RKO (cell line): ENCODE measurements at regions not wholly inside any gene's neighbourhood (a gene's known extent, or its start where the extent isn't known, plus 50 kb on each side); places are given as distances from the start of the nearest gene placed in this dataset.

ENCODE experiments used
- DNase-seq: peaks from one replicate; pipeline ENCODE4 v3.0.0-alpha.2; 2016; ENCODE audit warnings: low spot score

DNA sequence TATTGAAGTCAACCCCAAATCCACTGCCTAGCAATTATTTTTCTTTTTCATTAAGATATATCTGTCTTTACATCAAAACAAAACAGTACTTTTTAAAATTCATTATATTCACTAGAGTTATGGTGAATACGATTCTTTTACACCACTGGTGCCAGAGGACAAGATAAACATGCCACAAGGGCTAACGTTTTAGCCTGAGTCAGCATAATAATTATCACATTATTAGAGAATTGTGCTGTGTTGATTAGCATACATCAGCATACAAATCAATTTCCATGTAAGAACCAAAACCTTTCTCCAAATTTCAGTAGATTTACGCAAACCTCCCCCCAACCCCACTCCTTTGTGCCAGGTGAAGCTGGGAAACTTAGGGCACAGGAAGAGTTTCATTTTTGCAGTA, 131.1 kb upstream of the TMEM106B start:
- no peak for DNase-seq

- DNase-seq: no peak
These were observed 125.6 kb upstream of the TMEM106B start for GRCh38 chr7:12085516-12085915.

DNA sequence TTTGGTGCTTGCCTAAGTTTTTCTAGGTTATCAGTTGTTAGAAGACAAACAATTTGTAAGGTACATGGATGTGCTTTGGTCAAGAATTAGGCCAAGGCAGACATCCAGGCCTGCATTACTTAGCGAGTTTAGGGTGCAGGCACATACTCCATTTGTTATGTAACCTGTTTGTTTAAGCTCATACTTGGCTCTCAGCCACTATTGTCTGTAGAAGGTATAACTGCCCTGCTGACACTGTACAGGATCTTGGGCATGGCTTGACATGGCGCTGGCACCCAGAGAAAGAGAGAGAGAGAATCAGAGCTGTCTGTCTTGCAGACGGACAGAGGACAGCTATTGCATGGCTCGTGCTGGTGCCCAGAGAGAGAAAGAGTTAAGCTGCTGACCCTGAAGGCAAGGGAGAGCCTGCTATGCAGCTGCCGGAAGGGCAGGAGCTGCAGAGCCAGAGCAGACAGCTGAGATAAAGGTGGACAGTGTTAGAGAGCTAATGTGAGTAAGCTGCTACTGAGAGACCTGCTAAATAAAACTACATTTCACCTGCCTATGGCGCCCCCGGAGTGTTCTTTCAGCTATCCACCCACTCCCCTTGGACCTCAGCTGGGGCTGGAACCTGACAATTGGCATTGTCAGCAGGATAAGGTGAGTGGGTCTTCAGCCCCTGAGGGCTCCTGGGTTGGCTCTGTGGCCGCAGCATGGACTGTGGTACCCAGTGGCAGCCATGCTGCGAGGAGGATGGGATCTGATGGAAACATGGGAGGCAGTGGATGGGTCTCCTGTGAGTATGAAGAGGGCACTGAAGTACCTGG, 120.9 kb upstream of the TMEM106B start:
- no peak for DNase-seq

- no peak for DNase-seq
These were observed 120.3 kb upstream of the TMEM106B start for GRCh38 chr7:12090757-12091221.

DNA sequence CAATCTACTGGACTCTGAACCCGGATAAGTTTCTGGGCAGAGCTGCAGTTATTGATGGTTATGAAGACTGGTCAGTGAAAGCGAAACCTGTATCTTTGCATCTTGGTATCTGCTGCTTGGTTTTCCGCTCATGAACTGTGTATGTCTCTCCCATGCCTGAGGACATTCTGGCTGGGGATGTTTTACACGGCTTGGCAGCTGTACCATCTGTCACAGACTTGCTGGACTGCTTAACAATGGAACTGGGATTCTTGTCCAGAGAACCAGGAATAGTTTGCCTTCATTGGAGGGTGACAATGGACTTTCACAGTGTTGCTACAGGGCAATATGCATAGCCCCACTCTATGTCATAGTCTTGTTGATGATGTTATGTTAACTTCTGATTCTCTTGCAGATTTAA, 119.9 kb upstream of the TMEM106B start:
- no peak for DNase-seq

DNA sequence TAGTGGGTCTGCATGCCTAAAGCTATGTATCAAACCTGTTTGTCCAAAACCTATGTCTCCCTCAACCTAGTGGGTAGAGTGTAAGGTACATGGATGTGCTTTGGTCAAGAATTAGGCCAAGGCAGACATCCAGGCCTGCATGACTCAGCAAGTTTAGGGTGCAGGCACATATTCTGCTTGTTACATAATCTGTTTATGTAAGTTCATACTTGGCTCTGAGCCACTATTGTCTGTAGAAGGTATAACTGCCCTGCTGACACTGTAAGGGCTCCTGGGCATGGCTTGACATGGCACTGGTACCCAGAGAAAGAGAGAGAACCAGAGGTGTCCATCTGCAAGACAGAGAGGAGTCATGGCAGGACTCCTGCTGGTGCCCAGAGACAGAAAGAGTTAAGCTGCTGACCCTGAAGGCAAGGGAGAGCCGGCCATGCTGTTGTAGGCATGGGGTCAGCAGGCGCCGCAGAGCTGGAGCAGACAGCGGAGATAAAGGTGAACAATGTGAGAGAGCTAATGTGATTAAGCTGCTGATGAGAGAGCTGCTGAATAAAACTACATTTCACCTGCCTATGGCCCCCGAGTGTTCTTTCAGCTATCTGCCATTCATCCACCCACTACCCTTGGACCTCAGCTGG, 118.5 kb upstream of the TMEM106B start:
- DNase-seq: no peak

DNA sequence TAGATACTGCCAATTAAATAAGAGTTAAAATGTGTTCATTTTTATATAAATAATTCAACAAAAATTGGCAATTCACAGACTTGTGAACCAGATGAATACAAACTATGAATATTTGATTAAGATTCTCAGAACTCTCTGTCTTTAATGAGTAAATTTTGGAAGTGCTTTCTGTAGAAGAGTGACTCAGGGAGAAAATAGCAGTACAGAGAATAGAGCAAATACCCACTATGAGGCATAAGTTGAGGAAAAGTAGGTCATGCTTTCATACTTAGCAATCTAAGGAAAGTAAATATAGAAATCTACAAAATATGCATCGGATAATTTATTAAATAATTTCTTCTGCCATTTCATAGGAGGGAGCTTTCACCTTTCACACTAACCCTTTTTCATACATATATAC, 117.7 kb upstream of the TMEM106B start:
- no peak for DNase-seq

GRCh38 chr7:12094365-12094921, 116.7 kb upstream of the TMEM106B start:
- no peak for DNase-seq

DNA sequence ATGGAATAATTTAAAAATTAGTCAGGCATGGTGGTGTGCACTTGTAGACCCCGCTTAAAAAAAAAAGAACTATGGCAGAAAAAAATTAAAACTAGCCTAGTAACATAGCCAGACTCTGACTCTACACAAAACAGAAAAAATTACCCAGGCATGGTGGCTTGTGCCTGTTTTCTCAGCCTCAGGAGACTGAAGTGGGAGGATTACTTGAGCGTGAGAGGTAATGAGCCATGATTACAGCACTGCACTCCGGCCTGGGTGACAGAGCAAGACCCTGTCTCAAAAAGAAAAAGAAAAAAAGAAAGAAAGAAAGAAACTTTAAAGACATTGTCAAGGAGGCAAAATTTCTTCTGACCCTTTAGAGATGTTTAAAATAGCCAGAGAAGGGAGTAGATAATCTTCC, 109.0 kb upstream of the TMEM106B start:
- DNase-seq: no peak

DNA sequence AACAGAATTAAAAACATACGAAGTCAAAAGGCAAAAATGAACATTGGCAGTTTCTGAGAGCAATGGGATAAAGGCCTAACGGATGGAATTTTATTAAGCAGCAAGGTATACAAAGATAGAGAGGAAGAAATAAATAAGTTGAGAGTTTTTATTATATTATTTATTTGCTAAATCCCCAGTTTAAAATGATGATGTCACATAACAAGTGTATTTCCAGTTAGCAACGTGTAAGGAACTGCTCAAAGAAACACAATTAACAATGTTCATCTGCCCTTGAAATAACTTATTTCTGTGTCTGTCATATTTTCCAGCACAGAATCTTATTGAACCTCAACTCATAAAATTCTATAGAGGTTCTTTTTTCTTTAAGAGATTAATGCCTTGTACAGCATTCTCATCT, 108.6 kb upstream of the TMEM106B start:
- DNase-seq: no peak

DNA sequence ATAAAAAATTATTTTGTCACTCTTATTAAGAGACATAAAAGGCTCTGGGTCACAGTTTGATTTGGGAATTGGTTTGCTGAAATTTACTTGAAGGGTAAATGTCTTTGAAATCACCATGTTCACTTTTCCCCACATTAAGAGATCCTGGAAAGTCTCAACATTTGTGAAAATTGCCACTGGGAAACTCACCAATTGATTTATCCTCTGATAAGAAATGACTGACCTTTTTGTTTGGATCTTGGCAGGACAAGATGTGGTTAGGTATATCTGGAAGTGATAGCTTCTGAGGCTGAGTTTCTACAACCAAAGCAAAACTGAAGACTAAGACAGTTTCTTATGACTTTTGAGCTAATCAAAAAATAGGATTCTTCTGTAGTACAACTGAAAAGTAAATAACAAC, 107.1 kb upstream of the TMEM106B start:
- DNase-seq: no peak

DNA sequence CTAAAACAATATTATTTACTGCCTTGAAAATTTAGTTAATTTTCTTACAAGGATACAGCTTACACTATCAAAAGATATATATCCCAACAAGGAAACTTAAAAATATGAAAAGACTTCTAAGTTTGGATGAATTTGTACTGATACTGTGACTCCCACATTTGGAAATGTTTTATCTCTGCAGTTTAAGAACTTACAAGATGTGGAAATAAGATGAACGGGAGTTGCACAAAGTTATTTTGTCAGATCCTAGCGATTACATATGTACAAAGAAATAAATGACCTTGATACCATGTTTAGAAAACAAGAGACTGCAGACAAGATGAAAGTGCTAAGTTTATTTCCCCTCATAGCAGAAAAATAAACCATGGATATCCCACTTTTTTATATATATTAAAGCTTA, 103.7 kb upstream of the TMEM106B start:
- no peak for DNase-seq

DNA sequence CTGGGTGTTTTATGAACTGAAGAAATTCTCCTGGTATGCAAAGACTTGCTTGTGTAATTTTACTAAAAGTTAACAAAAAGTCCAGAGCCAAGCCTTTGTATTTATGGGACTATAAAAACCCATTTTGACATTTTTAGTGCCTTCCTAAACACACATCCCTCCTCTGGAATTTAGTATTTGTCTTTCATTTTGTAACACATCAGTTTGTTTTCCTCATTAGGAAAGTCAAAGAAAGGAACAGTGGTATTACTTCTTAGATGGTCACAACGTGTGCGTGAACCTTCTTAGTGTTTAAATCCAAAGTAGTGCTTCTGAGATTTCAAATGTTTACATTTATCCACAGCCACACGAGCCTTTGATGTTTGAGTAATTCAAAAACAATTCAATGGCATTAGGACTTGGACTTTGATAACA, 103.2 kb upstream of the TMEM106B start:
- DNase-seq: no peak

GRCh38 chr7:12110425-12110824, 100.7 kb upstream of the TMEM106B start:
- no peak for DNase-seq

GRCh38 chr7:12111422-12112405, 99.4 kb upstream of the TMEM106B start:
- no peak for DNase-seq

DNA sequence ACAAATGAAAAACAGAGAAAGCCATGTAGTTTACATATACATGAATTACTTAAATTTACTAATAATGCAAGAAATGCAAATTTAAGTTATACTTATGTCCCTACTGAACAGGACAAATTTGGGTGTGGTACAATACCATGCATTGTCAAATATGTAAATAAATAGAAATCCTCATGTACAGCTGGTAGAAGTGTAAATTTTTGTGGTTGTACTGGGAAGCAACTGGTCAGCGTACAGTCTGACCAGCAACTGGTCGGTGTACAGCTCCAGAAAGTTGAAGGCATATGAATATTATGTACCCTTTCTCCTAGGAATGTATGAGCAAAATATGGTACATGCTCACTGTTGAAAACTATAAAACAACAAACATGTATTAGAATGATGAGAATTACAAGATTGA, 93.9 kb upstream of the TMEM106B start:
- DNase-seq: no peak

- DNase-seq: no peak
These were observed 91.3 kb upstream of the TMEM106B start for GRCh38 chr7:12119620-12120303.

DNA sequence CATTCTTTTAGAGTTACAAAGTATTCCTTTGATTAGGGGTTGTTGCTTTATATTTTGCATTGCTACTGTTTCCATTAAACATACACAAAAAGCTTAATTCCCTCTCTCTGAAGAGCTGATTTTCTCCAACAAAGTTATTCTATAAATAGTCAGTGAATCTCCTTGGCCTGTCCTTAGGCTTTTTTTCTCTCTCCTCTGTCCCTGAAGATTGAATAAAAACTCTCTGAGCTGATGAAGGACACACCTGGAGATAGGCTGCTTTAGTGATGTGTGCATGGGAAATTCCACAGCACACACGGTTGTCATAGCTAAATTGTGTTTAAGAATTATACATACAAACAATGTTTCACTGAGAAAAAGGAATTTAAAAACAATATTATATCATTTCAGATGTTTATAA, 90.5 kb upstream of the TMEM106B start:
- DNase-seq: no peak

GRCh38 chr7:12123172-12123571, 87.9 kb upstream of the TMEM106B start:
- DNase-seq: no peak

- no peak for DNase-seq
These were observed 87.1 kb upstream of the TMEM106B start for GRCh38 chr7:12124028-12124427.

GRCh38 chr7:12127455-12127854, 83.6 kb upstream of the TMEM106B start:
- no peak for DNase-seq

GRCh38 chr7:12130609-12131008, 80.5 kb upstream of the TMEM106B start:
- DNase-seq: no peak
